IPS DF 4.7 (cell line): ENCODE measurements at regions not wholly inside any gene's neighbourhood (a gene's known extent, or its start where the extent isn't known, plus 50 kb on each side); places are given as distances from the start of the nearest gene placed in this dataset.

ENCODE experiments used
- DNase-seq: peaks from one replicate; pipeline ENCODE4 v3.0.0-alpha.2; 2013; ENCODE audit warnings: low spot score; ENCODE audit errors: extremely low read depth

- DNase-seq: no peak
Observed at GRCh38 chr10:128369101-128369650, 243.0 kb upstream of the MKI67 start.

- DNase-seq: no peak
Observed at GRCh38 chr10:128373071-128373749, 247.0 kb upstream of the MKI67 start.

DNA sequence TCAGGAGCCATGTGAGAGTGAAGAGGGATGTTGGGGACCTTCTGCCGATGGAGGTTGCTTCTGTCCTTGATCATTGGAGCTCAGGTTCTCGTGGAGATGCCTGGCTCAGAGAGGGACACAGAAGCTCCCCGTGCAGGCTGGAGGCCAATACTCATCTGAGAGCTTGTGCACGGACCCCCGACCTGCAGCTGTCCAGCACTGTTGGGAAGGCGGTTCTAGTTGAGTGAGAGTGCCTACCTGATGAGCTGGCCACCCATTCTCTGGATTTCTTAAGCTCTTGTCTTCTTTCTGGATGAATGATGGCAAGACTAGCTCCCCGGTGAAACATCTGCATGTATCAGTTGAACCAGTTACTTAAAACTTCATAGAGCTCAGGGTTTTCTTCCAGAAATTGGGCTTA, 247.6 kb upstream of the MKI67 start:
- DNase-seq: no peak

GRCh38 chr10:128375171-128375570, 248.9 kb upstream of the MKI67 start:
- no peak for DNase-seq

DNA sequence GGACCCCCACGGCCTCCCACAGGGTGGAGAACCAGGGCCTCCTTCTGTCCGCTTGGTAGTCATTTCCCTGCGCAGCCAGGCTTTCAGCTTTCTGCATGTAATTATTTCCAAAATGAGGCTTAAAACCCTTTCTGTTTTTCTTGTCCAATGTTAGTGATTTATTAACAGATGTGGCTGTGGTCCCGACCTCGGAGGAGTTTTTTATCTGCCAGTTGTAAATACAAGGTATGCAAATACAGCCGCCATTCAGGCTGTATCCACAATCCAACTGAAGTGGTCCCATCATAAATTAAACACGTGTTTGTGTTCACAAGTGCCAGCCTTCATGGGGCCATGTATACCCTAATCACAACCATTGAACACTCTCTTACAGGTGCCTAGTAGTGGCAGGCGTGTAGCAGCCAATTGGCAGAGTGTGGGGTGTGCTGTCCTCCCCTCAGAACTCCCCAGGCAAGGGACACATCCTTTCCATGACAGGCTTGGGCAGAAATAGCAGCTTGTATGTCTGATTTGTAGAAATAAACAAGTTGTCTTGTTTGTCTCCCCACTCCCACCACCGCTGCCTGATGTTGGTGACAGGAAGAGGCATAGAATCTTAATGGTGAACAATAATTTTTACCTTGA, 251.3 kb upstream of the MKI67 start:
- no peak for DNase-seq

DNA sequence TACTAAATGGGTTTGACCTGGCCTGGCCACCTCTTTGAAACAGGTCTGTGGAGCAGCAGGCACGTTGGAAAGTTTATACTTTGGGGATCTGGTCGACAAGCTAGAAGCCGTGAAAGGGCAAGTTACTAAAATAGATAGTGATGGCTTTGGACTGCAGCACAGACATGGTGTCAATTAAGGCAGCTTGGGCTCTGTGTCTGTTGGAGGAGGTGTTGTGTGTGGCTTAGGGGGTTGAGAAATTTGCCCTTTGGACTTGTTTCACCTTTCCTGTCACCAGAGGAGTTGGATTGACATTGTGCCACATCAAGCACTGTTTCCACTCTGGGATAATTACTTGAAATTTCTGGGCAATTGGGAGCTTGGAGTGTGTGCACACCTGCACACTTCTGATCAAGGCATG, 251.8 kb upstream of the MKI67 start:
- DNase-seq: no peak

DNA sequence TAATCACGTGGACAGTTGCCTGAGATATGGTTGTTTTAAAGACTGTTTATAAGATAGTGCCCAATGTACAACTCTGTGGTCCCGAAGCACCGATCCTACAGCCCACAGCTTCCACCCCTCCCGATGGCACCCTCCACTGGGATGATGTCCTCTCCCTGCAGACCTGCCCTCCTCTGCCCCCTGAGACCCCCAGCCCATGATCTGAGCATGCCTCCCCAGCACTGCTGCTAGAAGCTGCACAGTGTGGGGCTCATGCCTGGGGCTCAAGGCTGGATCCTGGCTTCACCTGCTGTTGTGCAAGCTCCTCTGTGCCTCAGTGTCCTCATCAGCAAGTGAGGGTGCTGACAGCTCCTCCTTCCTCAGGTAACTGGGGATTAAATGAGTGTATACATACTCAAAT, 254.7 kb upstream of the MKI67 start:
- no peak for DNase-seq

GRCh38 chr10:128382225-128382624, 256.0 kb upstream of the MKI67 start:
- no peak for DNase-seq

GRCh38 chr10:128384831-128385230, 258.6 kb upstream of the MKI67 start:
- DNase-seq: no peak

GRCh38 chr10:128386231-128386630, 260.0 kb upstream of the MKI67 start:
- no peak for DNase-seq

- no peak for DNase-seq
Observed at GRCh38 chr10:128386816-128387604, 260.8 kb upstream of the MKI67 start.

GRCh38 chr10:128390596-128390995, 264.4 kb upstream of the MKI67 start:
- no peak for DNase-seq

GRCh38 chr10:128393546-128393945, 267.3 kb upstream of the MKI67 start:
- DNase-seq: no peak

GRCh38 chr10:128398118-128398517, 271.9 kb upstream of the MKI67 start:
- no peak for DNase-seq

GRCh38 chr10:128398999-128399398, 272.8 kb upstream of the MKI67 start:
- DNase-seq: no peak

GRCh38 chr10:128400564-128400963, 274.3 kb upstream of the MKI67 start:
- no peak for DNase-seq

GRCh38 chr10:128405450-128405849, 279.2 kb upstream of the MKI67 start:
- DNase-seq: no peak

DNA sequence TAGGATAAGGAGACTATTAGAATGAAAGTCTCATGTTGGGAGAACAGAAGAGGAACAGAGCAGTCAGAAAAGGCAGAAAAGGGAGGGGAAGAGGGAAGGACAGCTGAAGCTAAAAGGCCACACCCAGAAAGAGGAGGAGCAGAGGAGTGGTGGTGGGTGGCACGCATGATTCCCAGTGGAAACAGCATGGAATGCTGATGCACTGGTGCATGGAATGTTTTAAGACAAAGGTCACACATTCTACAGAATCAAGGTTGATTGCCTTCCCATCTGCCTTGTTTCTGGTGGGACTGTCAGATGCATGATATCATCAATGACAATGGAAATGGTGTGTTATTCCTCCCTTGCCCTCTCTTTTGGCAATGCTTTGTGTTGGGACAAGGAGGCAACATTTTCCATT, 285.4 kb upstream of the MKI67 start:
- DNase-seq: no peak

DNA sequence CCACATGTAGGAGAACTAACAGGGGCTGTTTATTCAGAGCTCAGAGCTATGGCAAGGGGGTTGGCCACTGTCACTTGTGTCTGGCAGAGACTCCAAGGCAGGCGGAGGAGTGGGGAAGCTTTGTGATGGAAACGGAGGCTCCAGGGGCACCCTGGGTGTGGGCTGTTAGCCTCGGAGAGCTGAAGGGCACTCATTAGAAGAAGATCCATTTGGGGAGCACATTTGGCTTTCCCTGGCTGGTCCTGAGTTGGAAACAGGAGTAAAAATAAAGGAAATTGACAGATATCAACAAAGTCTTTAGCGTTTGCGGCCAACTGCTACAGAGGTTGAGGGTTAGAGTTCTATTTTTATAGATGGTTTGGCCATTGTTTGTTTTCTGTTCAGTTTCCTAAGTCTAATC, 288.3 kb upstream of the MKI67 start:
- no peak for DNase-seq

GRCh38 chr10:128416231-128416630, 290.0 kb upstream of the MKI67 start:
- DNase-seq: no peak

GRCh38 chr10:128417826-128418225, 291.6 kb upstream of the MKI67 start:
- no peak for DNase-seq

- DNase-seq: no peak
Observed at GRCh38 chr10:128418819-128419218, 292.6 kb upstream of the MKI67 start.
